ENCODE measurements at regions not wholly inside any gene's neighbourhood (a gene's known extent, or its start where the extent isn't known, plus 50 kb on each side); places are given as distances from the start of the nearest gene placed in this dataset.
"Not testable (repeated sequence)": the region's sequence is repeated elsewhere in the genome, so short reads cannot be mapped to it uniquely, and the experiment has no call there.

- no peak for DNase-seq (ENCODE audit: low read depth in 2 of 2)
Observed at GRCh38 chr7:4319280-4319679, 362.8 kb upstream of the FOXK1 start.

GRCh38 chr7:4325732-4326131 is 356.4 kb upstream of the FOXK1 start:
- no peak for DNase-seq (ENCODE audit: low read depth in 2 of 2)

- DNase-seq (ENCODE audit: low read depth in 2 of 2) = no peak
Observed at GRCh38 chr7:4331711-4332110, 350.4 kb upstream of the FOXK1 start.

- DNase-seq (ENCODE audit: low read depth in 2 of 2) = no peak
Observed at GRCh38 chr7:4338556-4338955, 343.5 kb upstream of the FOXK1 start.

GRCh38 chr7:4343272-4344247 is 338.5 kb upstream of the FOXK1 start:
- DNase-seq (ENCODE audit: low read depth in 2 of 2) = no peak

- DNase-seq (ENCODE audit: low read depth in 2 of 2) = no peak
Observed at GRCh38 chr7:4345004-4345403, 337.1 kb upstream of the FOXK1 start.

- DNase-seq (ENCODE audit: low read depth in 2 of 2) = no peak
Observed at GRCh38 chr7:4352069-4352468, 330.0 kb upstream of the FOXK1 start.

- DNase-seq (ENCODE audit: low read depth in 2 of 2) = no peak
Observed at GRCh38 chr7:4361774-4362173, 320.3 kb upstream of the FOXK1 start.

GRCh38 chr7:4383584-4383983 is 298.5 kb upstream of the FOXK1 start:
- no peak for DNase-seq (ENCODE audit: low read depth in 2 of 2)

GRCh38 chr7:4386190-4386589 is 295.9 kb upstream of the FOXK1 start:
- no peak for DNase-seq (ENCODE audit: low read depth in 2 of 2)

- not testable (repeated sequence) for DNase-seq (ENCODE audit: low read depth in 2 of 2)
Observed at GRCh38 chr7:4391103-4391502, 291.0 kb upstream of the FOXK1 start.

GRCh38 chr7:4394736-4395135 is 287.4 kb upstream of the FOXK1 start:
- no peak for DNase-seq (ENCODE audit: low read depth in 2 of 2)

GRCh38 chr7:4399121-4399520 is 283.0 kb upstream of the FOXK1 start:
- no peak for DNase-seq (ENCODE audit: low read depth in 2 of 2)

- DNase-seq (ENCODE audit: low read depth in 2 of 2) = no peak
Observed at GRCh38 chr7:4399596-4399995, 282.5 kb upstream of the FOXK1 start.

GRCh38 chr7:4406288-4407058 is 275.6 kb upstream of the FOXK1 start:
- no peak for DNase-seq (ENCODE audit: low read depth in 2 of 2)

GRCh38 chr7:4409946-4410345 is 272.1 kb upstream of the FOXK1 start:
- no peak for DNase-seq (ENCODE audit: low read depth in 2 of 2)

- no peak for DNase-seq (ENCODE audit: low read depth in 2 of 2)
Observed at GRCh38 chr7:4416396-4417056, 265.6 kb upstream of the FOXK1 start.

- DNase-seq (ENCODE audit: low read depth in 2 of 2) = no peak
Observed at GRCh38 chr7:4428526-4428925, 253.6 kb upstream of the FOXK1 start.

- DNase-seq (ENCODE audit: low read depth in 2 of 2) = no peak
Observed at GRCh38 chr7:4430227-4430626, 251.9 kb upstream of the FOXK1 start.

GRCh38 chr7:4434306-4434705 is 247.8 kb upstream of the FOXK1 start:
- no peak for DNase-seq (ENCODE audit: low read depth in 2 of 2)

GRCh38 chr7:4436361-4436895 is 245.7 kb upstream of the FOXK1 start:
- no peak for DNase-seq (ENCODE audit: low read depth in 2 of 2)

- DNase-seq (ENCODE audit: low read depth in 2 of 2) = no peak
Observed at GRCh38 chr7:4436936-4437335, 245.2 kb upstream of the FOXK1 start.
